ENCODE measurements at regions not wholly inside any gene's neighbourhood (a gene's known extent, or its start where the extent isn't known, plus 50 kb on each side); places are given as distances from the start of the nearest gene placed in this dataset.

DNA sequence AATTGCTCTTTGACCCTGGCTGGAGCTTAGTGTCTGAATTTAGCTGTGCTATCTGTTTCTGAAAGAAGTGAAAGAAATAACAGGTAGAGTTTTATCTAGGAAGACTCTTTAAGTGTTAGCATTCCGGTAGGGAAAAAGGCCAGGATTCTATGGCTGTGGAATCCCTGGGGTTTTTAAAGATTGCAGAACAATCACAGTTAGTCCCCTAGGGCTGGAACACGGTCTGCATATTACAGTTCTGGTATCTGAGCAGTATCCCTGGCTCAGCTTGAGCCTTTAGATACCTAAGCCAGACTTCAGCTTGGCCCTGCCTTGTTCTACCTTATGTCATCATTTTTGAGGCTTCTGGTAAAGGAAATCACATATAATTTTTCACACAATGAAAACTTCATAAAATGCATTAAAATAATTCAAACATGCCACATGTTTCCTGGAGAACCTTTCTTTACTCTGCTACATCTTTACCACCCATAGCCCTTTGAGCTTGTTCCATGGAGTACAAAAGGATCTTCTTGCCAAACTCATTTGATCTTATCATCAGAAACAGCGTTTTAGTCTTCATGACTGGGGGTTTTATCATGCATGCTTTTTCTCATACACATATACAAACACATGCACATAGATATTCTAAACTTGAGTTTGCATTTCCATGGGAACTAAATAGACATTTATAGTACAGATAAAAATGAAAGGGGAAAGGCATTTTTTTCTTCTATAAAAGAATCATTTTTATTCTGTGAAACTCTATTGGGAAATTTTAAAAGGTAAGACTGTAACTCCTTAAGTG, 410.8 kb downstream of the CETN3 start:
- no peak for DNase-seq
- Histone ChIP-seq H3K4me3 (no peak overlapping the region), H3K27ac (no peak overlapping the region), H3K4me1 (no peaks in the 10 kb centered on the region), H3K27me3 (no peaks in the 10 kb centered on the region), H3K36me3 (no peaks in the 10 kb centered on the region), H3K9me3 (replicated peaks) (no peaks in the 10 kb centered on the region)

DNA sequence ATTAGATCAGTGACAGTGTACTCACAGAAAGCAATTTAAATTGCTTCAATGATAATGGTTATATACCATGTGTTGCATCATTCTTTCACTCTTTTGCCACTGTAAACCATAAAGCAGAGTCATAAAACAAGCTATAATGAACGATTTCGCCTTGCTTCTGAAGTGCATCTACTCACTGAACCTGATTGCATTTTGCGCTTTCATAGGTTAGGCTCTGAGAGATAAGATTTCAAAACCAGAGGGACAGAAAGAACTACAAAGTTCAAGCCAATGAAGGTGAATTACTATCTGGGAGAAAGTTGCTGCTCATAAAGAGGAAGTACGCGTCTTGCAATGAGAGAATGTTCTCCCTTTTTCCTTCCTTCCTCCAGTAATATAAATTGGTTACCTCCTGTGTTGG, 412.7 kb downstream of the CETN3 start:
- Histone ChIP-seq H3K9me3 (replicated peaks) (no peaks in the 10 kb centered on the region), H3K36me3 (no peaks in the 10 kb centered on the region), H3K27ac (no peak overlapping the region), H3K27me3 (no peaks in the 10 kb centered on the region), H3K4me3 (no peak overlapping the region), H3K4me1 (no peaks in the 10 kb centered on the region)
- DNase-seq: no peak

DNA sequence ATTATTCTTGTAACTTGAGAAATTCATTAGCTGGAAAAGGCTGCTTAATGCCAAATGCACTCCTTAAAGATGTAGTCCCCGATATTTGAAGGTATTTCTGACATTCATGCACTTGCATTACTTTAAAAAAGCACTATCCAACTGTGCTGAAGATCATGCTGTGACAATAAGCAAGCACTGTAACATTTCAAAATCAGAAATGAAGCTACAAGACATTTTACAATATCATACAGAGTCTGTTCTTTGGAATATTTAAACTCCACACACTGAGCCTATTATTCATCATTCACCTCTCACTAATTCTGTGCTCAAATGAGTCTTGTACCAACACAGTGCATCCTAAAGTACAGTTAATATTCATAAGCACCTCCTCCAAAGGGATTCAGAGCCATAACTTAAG, 413.2 kb downstream of the CETN3 start:
- Histone ChIP-seq H3K4me1 (no peaks in the 10 kb centered on the region), H3K4me3 (no peak overlapping the region), H3K27ac (no peak overlapping the region), H3K27me3 (no peaks in the 10 kb centered on the region), H3K36me3 (no peaks in the 10 kb centered on the region), H3K9me3 (replicated peaks) (no peaks in the 10 kb centered on the region)
- DNase-seq: no peak

DNA sequence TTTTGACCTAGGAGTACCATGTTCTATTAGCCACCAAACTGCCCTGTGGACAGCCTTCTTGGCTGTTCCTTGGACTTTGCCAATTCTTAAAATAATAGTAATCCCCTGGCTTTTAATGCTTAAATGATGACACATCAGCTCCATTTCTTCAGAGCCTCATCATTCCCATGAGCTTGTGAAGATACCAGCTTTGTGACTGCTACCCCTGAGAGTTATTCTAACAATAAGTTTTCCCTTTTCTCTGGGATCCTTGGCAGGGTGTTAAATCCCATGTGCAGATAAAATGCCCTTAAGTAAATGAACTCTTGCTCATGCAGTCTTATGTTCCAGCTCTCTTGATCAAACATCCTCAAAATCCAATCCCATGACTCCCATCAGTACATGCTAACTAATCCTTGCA, 415.3 kb downstream of the CETN3 start:
- no peak overlapping the region for H3K4me3 ChIP-seq
- no peaks in the 10 kb centered on the region for H3K9me3 ChIP-seq (replicated peaks)
- no peaks in the 10 kb centered on the region for H3K27me3 ChIP-seq
- H3K4me1 ChIP-seq: no peaks in the 10 kb centered on the region
- no peaks in the 10 kb centered on the region for H3K36me3 ChIP-seq
- no peak for DNase-seq
- H3K27ac ChIP-seq: no peak overlapping the region

DNA sequence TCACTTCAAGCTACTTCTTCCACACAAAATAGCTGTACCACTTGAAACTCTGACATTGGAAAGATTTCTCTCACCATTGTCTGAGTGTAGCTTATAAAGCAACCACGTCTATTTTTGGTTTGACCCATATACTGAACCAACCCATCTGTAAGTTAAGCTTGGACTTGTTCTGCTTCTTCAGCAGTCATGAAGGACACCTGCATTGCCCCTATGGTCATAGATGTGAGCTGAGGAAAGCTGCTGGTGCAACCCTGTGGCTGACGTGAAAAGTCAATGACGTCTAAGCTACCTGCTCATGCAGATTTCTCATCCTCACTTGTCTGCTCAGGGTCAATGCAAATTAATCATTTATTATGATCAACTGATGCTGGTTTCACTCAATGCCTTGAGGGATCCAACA, 417.4 kb downstream of the CETN3 start:
- H3K27me3 ChIP-seq: no peaks in the 10 kb centered on the region
- no peak overlapping the region for H3K4me3 ChIP-seq
- H3K36me3 ChIP-seq: no peaks in the 10 kb centered on the region
- no peak overlapping the region for H3K27ac ChIP-seq
- no peak for DNase-seq
- H3K9me3 ChIP-seq (replicated peaks): no peaks in the 10 kb centered on the region
- H3K4me1 ChIP-seq: no peaks in the 10 kb centered on the region

DNA sequence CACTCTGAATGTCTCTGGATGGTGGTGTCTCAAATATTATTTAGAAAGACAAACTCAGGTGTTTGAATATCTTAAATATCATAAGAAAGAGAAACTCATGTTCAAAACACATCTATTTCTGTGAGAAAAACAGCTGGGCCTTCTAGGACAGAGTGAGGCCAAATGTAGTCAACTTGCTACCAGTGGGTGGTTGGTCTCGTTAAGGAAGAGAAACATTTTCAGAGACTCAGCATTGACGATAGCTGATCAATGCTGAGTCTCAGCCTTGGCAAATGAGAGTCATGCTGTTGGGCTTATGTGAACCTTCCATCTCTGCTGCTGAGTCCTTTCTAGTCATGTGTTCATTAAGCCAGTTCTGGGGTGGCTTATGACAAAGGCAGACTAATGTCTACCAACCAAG, 418.0 kb downstream of the CETN3 start:
- Histone ChIP-seq H3K9me3 (replicated peaks) (no peaks in the 10 kb centered on the region), H3K4me3 (no peak overlapping the region)

DNA sequence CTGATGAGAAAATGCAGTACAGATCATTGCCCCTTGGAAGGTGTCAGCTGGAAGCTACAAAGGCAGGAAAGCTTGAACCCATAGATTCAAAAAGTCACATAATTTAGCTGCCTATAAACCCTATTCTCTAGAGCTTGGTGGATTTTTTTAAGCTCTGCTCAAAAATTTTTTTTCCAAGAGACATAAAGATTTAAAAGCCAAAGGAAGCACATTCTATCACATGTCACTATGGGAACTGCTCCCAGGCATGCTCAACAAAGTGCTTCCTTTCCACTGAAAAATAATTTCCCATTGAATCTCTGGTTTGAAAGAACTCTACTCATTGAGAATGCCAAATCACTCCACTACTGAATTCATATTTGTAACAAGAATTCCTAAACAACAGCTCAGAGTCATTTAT, 419.8 kb downstream of the CETN3 start:
- Histone ChIP-seq H3K27ac (no peak overlapping the region), H3K4me1 (no peaks in the 10 kb centered on the region), H3K27me3 (no peaks in the 10 kb centered on the region), H3K36me3 (no peaks in the 10 kb centered on the region), H3K9me3 (replicated peaks) (no peaks in the 10 kb centered on the region), H3K4me3 (no peak overlapping the region)
- DNase-seq: no peak

More for the DNA sequence above, 418.0 kb downstream of the CETN3 start:
- H3K36me3 ChIP-seq: no peaks in the 10 kb centered on the region
- DNase-seq: no peak
- H3K27me3 ChIP-seq: no peaks in the 10 kb centered on the region
- no peak overlapping the region for H3K27ac ChIP-seq
- H3K4me1 ChIP-seq: no peaks in the 10 kb centered on the region

DNA sequence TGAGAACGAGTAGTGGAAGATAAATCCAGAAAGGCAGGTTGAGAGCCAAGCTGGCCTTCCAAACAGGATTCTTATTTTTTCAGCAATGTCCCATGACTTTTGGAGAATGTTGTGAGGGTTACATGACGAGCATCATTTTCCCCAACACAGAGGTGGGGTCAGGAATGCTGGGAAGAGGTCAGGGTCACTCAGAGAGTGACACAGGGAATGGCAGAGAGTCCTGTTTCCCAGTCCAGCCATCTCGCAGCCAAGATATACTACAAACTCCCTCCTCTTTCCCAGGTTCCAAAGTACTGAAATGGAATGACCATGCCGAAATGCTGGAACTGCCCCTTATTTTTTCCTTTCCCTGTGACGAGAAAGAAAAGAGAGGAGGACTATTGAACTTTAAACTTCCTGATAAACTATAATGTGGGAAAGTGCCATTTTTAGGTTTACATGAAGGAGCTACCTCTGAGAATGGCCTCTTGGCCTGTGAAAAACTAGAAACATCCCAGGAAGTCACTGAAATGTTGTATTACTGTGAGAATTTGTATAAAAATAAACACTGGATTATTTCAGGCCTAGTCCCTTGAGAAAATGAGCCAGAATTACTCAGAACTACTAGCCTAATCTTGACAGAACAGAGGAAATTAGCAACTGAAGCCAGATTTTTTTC, 420.4 kb downstream of the CETN3 start:
- H3K36me3 ChIP-seq: no peaks in the 10 kb centered on the region
- H3K4me1 ChIP-seq: no peaks in the 10 kb centered on the region
- H3K27me3 ChIP-seq: no peaks in the 10 kb centered on the region
- H3K4me3 ChIP-seq: no peak overlapping the region
- H3K9me3 ChIP-seq (replicated peaks): no peaks in the 10 kb centered on the region
- no peak overlapping the region for H3K27ac ChIP-seq
- no peak for DNase-seq

DNA sequence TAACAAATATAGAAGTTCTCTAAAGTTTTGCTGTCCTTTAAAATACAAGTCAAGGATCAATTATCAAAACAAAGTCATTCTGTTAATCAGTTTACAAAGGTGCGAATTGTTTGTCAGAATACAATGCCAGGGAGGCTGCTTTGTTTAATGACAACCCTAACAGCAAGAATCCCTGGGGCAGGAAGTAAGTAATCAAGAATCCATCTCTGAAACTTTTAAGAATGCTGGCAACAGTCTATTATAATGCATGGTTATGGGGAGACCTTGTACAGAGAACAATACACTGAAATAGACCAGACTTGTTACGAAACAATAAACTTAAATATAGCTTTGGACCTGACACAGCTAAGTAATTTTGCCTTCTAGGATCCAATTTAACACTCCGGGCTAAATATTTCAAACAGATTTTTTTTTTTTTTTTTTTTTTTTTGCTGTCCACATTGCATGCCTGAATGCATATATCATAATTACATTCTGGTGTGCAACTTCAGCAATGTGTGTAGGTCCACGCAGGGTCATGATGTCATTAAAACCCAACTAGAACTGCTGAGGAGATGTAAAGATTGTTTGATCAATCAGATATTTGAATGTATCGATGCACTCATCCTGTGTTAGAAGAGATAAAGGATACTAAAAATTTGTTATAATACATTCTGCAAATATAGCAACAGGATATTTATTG, 421.3 kb downstream of the CETN3 start:
- Histone ChIP-seq H3K27ac (no peak overlapping the region), H3K36me3 (no peaks in the 10 kb centered on the region), H3K4me3 (no peak overlapping the region), H3K27me3 (no peaks in the 10 kb centered on the region), H3K9me3 (replicated peaks) (no peaks in the 10 kb centered on the region), H3K4me1 (no peaks in the 10 kb centered on the region)
- DNase-seq: no peak

DNA sequence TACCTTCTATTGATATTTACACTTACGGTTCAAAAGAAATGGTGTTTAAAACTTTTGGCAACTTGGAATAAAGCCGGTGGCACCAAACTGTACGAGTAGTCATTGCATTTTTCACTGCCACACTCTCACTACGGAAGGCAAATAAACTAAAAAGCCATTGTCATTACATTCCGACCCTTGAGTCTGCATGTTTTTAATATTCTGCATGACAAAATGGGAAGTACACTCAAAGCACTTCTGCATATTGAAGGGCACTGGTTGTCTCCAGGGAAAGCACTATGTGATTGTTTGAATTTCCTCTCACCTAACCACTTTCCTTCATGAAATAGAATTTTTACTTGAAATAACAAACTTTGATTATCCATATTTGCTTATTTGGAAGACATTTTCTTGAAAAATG, 426.3 kb downstream of the CETN3 start:
- H3K9me3 ChIP-seq (replicated peaks): no peaks in the 10 kb centered on the region
- no peaks in the 10 kb centered on the region for H3K27me3 ChIP-seq
- no peak overlapping the region for H3K27ac ChIP-seq
- no peaks in the 10 kb centered on the region for H3K36me3 ChIP-seq
- H3K4me1 ChIP-seq: no peaks in the 10 kb centered on the region
- DNase-seq: no peak
- no peak overlapping the region for H3K4me3 ChIP-seq

DNA sequence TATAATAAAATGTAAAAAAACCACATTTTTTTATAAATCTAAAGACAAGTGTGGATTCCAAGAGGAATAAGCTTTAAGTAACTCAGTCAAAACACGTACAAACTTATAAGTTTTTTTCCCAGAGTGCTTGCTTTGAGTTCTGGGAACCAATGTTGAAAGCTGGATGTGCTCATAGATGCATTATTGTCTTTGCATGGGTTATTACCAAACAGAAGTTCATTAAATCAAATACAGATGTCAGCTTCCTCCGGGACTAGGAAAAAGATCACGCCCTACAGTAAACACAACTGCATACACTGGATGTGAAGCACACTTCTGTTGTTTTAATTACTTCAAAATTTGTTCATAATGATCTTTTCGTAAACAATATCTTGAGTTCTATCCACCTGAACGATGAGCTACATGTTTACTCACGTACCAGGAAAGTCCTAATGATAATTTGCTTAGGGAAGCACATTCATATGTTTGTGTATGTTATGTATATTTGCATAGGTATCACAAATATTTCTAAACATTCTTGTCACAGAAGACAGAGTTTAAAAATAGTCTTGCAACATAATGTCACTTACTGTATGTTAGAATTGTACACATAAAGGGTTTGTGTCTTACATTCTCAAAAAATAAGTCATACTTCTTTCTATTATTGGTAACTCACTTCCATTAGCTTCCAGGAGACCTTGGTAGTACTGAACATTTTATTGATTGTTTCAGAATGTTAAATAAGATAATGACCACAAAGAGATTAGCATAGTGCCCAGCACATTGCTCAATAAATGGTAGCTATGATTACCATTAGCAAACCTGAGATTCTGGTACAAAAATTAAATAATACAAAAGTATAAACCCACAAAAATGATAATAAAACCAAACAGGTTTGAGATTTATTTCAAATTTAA, 427.4 kb downstream of the CETN3 start:
- Histone ChIP-seq H3K4me3 (no peak overlapping the region), H3K36me3 (no peaks in the 10 kb centered on the region), H3K4me1 (no peaks in the 10 kb centered on the region), H3K27me3 (no peaks in the 10 kb centered on the region), H3K27ac (no peak overlapping the region), H3K9me3 (replicated peaks) (no peaks in the 10 kb centered on the region)
- DNase-seq: no peak

DNA sequence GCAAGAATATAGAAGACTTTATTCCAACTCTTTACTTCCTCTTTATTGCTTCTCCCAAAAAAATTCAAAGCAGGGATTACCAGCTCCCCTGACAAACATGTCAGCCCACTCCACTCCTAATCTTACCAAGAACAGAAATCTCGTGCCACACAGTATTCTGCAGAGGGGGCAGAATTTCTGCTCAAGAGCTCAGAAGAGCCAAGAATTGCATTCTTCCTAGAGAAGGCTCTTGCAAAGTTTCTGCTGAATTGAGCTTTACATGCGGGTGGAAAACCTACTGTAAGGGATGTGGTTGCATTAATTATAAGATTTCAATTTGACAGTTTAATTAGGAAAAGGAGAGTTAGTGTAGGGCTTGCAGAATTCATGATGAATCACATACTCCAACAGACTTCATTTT, 428.5 kb downstream of the CETN3 start:
- H3K27me3 ChIP-seq: no peaks in the 10 kb centered on the region
- H3K9me3 ChIP-seq (replicated peaks): no peaks in the 10 kb centered on the region
- no peaks in the 10 kb centered on the region for H3K36me3 ChIP-seq
- no peak for DNase-seq
- H3K4me3 ChIP-seq: no peak overlapping the region
- H3K4me1 ChIP-seq: no peaks in the 10 kb centered on the region
- no peak overlapping the region for H3K27ac ChIP-seq

DNA sequence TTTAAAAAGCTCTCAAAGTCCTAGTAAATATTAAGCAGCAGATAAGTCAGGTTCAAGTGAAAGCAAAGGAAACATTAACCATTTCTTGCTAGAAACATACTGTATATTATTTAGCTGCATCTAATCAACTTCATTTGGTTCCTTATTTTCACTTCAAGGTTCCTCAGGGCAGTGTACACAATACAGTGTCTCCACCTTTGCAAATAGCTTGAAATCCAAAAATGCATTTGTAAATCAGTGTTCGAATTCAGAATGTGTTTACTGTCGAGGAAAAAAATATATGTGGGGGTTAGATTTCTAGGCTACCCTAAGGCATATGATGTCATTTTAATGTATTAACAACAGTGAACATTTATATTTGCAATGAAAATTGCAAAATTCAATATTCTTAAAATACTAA, 436.0 kb downstream of the CETN3 start:
- H3K9me3 ChIP-seq (replicated peaks): no peaks in the 10 kb centered on the region
- H3K27me3 ChIP-seq: no peaks in the 10 kb centered on the region
- no peak overlapping the region for H3K4me3 ChIP-seq
- H3K36me3 ChIP-seq: no peaks in the 10 kb centered on the region
- H3K27ac ChIP-seq: no peak overlapping the region
- H3K4me1 ChIP-seq: peaks cover 11% of the 10 kb centered on the region
- no peak for DNase-seq

DNA sequence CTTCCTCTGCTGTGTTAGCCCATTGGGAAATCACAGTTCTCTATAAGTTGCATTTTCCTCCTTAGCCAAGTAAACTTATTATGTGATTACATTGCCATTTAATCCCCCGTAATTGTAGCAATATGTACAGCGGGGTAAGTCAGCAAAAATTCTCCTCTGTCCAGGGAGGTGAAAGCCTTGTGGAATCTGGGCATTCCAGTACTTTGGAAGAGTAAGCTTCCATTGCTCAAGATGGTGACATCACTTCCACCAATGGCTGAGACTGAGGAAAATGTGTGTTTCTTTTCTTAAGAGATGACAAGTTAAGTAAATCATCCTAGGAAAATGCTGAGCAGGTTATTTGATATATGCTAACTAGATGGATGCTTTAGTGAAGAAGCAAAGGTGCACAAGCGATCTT, 436.7 kb downstream of the CETN3 start:
- no peaks in the 10 kb centered on the region for H3K27me3 ChIP-seq
- no peak overlapping the region for H3K4me3 ChIP-seq
- no peaks in the 10 kb centered on the region for H3K36me3 ChIP-seq
- H3K27ac ChIP-seq: no peak overlapping the region
- no peak for DNase-seq
- H3K4me1 ChIP-seq: peaks cover 15% of the 10 kb centered on the region
- no peaks in the 10 kb centered on the region for H3K9me3 ChIP-seq (replicated peaks)

DNA sequence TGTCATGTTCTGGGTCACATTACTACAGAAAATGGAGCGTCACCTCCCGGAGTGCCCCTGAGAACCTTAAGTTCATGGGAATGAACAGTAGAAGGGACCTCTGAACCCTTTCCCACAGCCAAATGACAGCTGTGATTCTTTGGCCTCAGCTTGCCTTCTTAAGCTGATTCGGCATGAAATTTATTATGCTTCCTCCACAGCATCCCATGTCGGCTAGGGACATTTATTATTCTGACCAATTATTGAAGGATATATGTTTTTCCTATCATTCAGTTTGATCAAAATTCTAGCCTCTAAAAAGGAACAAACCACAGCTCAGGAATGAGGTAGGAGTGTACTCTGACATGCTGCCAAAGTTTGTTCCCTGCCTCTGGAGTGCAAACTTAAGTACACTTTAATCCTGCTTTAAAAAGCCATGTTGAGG, 440.6 kb downstream of the CETN3 start:
- DNase-seq: peak; percentile 47 to 78
- peaks cover 18% of the 10 kb centered on the region for H3K4me1 ChIP-seq

More for the DNA sequence above, 440.6 kb downstream of the CETN3 start:
- Histone ChIP-seq H3K4me3 (no peak overlapping the region), H3K27me3 (no peaks in the 10 kb centered on the region), H3K9me3 (replicated peaks) (no peaks in the 10 kb centered on the region), H3K36me3 (no peaks in the 10 kb centered on the region), H3K27ac (peak overlapping the region; percentile 43)
